T-helper 9 cell (primary cell): ENCODE measurements at regions not wholly inside any gene's neighbourhood (a gene's known extent, or its start where the extent isn't known, plus 50 kb on each side); places are given as distances from the start of the nearest gene placed in this dataset.

Source experiments
- DNase-seq: peaks from one replicate; pipeline ENCODE4 v3.0.0-alpha.2; 2020

- no peak for DNase-seq
Observed at GRCh38 chr1:199671684-199672083, 355.8 kb upstream of the NR5A2 start.

- no peak for DNase-seq
Observed at GRCh38 chr1:199675937-199676336, 351.6 kb upstream of the NR5A2 start.

DNA sequence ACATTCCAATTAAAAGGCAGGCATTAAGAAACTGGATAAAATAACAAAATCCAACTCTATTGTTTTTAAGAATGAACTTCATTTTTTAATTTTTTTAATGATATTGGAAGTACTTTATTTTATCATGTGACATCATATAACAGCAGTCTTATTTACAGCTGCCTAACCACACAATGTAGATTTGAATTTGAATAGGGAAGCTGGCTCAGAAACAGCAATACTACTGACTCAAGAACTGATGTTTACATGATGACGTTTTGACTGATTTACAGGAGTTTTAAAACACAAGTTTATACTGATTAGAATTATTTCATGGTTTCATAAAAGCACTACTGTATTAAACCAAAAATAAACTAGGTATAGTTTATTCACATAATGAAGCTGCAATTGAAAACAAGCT, 348.7 kb upstream of the NR5A2 start:
- DNase-seq = no peak

- DNase-seq = no peak
Observed at GRCh38 chr1:199682081-199682480, 345.4 kb upstream of the NR5A2 start.

DNA sequence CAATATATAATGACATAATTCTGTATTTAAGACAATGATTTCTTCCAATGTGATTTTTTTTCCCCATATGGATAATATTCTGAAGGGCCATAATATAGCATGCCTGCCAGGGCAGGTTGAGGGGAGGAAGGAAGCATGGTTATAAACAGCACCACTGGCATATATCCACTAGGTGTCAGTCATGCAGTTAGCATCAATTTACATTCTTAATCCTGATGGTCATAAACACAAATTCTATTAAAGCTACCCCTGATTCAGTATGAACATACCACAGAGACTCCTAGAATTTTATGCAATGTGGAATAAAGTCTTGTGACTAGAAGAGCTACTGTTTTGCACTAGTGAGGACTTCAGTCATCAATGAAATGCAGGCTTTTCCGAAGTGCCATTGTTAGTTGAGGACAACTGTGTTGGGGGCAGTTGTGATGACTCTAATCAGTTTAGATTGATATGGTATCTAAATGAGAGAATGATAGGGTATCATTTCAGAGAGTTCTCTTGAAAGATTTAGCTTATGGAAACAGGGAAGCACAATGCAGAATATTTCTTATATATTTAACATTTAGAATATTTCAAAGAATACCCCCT, 342.7 kb upstream of the NR5A2 start:
- DNase-seq = no peak

- no peak for DNase-seq
Observed at GRCh38 chr1:199685369-199685768, 342.1 kb upstream of the NR5A2 start.

DNA sequence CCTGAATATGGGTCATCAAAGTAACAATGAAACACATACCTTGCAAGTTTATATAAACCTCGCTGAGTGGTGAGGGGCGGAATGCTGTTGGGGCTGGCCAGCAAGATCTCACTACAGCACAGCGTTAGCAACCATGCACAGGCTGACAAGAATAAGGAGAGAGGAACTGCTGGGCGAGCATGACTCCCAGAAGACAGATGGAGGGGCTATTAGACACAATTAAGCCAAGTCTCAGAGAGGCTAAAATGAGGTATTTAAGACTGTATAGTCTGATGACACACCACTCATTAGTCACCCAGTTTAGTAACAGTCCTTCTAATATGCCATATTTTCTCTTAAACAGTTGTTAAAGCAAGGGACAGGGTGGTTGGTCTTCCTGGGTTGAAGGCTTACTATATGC, 340.2 kb upstream of the NR5A2 start:
- no peak for DNase-seq

GRCh38 chr1:199688133-199688676, 339.3 kb upstream of the NR5A2 start:
- DNase-seq = no peak

DNA sequence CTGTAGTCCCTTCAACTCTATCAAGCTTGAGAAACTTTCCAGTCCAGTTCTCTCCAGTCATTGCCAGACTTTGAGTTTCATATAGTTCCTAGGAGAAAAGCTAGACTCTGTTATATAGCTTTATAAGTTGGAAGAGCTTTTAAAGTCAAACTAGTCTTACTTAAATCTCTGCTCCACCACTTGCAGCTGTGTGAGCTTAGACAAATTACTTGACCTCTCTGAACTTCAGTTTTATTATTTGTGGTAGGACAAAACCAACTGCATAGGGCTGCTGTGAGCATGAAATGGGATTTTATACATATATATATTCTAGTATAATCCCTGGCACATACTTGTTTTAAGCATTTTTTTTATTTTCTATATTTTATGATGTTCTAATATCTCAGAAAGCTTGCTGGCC, 338.7 kb upstream of the NR5A2 start:
- DNase-seq = no peak

- DNase-seq = no peak
Observed at GRCh38 chr1:199690496-199690895, 337.0 kb upstream of the NR5A2 start.

GRCh38 chr1:199691540-199691939, 336.0 kb upstream of the NR5A2 start:
- no peak for DNase-seq

- DNase-seq = no peak
Observed at GRCh38 chr1:199693724-199694123, 333.8 kb upstream of the NR5A2 start.

- no peak for DNase-seq
Observed at GRCh38 chr1:199696225-199696624, 331.3 kb upstream of the NR5A2 start.

DNA sequence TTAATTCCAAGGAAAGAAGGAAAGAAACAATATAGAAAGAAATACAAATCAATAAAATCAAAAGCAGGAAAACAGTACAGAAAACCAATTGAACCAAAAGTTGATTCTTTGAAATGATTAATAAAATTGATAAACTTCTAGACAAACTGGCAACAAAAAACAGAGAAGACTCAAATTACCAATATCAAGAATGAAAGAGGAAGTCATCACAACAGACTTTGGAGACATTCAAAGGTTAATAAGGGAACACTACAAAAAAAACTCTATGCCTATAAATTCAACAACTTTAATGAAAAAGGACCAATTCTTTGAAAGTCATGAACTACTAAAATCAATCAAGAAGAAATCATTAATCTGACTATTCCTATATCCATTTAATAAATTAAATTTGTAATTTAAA, 329.3 kb upstream of the NR5A2 start:
- DNase-seq = no peak

DNA sequence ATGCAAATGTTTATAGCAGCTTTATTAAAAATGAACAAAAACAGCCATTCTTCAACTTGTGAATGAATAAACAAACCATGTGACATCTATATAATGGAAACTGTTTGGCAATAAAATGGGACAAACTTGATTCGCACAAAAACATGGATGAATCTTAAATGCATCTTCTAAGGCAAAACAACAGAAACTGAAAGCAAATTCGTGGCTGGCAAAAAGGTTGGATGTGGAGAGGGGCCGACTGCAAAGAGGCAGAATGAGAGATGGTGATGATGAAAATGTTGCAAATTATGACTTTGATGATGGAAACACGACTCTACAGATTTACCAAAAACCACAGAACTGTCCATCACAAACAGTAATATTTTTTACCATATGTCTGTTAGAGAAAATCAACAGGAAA, 327.0 kb upstream of the NR5A2 start:
- DNase-seq = no peak

DNA sequence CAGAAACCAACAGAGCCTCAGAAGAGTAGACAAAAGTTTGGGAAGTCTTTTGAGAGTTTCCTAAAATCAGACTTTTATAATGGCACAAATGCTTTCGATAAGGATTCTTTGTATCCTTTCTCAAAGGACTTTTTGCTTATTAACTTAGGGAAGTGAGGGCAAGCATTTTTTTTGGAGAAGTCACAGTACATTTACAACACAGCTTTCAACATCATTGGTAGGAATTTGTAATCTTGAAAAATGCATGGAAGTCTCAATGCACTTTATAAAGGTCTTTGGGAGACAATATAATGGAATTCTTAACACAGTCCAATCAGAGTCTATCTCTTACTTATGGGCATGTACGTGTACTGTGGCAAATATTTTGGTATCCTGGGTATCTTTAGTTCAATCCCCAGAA, 325.8 kb upstream of the NR5A2 start:
- no peak for DNase-seq

- no peak for DNase-seq
Observed at GRCh38 chr1:199704231-199704630, 323.3 kb upstream of the NR5A2 start.

DNA sequence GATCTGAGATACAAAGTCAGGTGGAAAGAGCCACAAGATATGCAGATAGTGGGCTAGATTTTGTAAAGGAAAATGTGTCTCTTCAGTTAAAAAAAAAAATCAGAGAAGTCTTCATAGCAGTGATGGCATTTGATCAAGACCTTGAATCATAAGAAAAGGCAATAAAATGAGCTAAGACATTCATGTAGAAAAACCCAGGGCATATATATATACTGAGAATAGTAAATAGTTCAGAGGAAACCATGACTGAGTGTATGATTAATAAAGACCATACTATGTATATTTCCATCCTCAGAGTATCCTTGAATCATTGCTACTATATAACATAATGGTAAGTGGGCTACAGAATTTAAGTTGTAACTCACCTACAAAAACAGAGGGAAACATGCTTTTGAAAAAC, 321.7 kb upstream of the NR5A2 start:
- no peak for DNase-seq

DNA sequence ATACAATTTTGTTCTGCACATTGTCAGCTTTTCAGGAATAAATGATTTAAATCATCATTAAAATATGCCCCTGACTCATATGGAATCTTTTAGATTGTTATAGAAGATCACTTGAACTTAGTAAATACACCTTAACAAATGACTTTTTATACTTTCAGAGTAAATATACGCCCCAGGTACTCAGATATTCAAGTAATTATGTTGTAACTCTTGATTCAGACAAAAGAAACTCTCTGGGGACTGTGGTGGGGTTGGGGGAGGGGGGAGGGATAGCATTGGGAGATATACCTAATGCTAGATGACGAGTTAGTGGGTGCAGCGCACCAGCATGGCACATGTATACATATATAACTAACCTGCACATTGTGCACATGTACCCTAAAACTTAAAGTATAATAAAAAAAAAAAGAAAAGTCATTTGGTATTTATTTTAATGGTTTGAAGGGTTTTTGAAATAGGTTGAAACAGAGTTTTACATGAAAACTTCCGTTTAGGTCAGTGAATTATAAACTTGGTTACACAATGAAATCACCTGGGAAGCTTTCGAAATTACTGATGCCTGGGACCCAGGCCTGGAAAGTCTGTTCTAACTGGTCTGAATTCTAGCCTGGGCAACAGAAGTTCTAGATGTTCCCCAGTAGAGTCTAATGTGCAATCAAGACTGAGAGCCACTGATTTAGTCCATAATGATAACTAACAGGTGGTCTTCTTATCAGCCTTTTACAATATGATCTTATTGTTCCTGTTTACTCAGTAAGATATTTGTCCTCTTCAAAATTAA, 320.5 kb upstream of the NR5A2 start:
- no peak for DNase-seq

DNA sequence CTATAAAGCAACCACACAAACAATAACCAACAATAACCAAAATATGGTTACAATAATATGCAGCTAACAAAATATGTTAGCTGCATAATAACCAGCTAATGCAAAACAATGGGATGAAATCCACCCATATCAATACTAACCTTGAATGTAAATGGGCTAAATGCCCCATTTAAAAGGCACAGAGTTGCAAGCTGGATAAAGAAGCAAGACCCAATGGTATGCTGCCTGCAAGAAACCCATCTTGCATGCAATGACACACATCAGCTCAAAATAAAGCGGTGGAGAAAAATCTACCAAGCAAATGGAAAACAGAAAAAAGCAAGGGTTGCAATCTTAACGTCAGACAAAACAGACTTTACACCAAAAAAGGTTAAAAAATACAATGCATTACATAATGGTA, 316.5 kb upstream of the NR5A2 start:
- DNase-seq = no peak

DNA sequence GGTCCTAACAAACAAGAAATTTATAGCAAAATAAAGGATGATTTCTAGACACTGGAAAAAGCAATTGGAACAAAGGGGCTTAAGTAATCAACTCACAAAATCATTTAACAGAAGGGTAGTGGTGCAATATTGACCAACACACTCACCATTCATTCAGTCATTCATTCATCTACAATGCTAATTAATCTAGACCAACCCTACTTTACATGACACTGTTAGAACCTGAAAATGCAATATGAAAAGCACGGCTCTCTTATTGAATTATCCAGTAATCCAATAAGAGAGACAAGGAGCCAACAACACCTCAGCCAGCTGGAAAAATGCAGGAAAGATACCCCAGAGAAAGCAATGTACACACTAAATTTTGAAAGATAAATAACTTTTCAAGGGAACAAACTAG, 310.8 kb upstream of the NR5A2 start:
- DNase-seq = no peak

DNA sequence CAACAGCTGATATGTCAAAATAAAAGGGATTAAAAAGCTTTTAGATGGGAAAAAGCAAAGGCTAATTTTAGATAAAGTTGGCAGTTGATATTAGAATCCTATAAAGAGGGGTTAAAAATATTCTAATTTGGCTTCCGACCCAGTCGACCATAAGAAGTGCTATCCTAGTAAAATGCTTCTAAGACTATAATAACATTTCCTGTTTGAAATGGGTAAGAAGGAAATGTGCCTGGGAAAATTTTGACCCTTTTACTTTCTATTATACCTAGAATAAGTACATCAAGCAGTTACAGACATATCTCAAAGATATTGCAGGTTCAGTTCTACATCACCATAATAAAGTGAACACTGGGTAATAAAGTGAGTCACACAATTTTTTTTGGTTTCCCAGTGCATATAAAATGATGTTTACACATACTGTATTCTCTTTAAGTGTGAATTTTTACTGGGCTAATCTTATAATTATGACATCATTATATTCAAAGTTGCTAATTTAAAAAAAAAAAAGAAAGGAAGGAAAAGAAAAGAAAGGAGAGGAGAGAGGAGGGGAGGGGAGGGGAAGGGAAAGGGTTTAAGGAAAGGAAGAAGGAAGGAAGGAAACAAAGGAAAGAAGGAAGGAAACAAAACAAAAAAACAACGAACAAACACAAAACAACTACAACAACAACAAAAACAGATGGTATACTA, 308.2 kb upstream of the NR5A2 start:
- DNase-seq = no peak

- no peak for DNase-seq
Observed at GRCh38 chr1:199720496-199720895, 307.0 kb upstream of the NR5A2 start.

- DNase-seq = no peak
Observed at GRCh38 chr1:199721001-199721400, 306.5 kb upstream of the NR5A2 start.
